Activated CD4-positive, alpha-beta T cell treated with anti-CD3 and anti-CD28 coated beads, Interleukin-2, amount 50 U/mL, for 4 hours (primary cell): ENCODE measurements at regions not wholly inside any gene's neighbourhood (a gene's known extent, or its start where the extent isn't known, plus 50 kb on each side); places are given as distances from the start of the nearest gene placed in this dataset.

Source experiments
- DNase-seq, 2 experiments: peaks; one replicate each; pipeline ENCODE4 v3.0.0-alpha.2; 2020

GRCh38 chr13:110773480-110773879 is 60.0 kb downstream of the ING1 start:
- DNase-seq, result no peak

DNA sequence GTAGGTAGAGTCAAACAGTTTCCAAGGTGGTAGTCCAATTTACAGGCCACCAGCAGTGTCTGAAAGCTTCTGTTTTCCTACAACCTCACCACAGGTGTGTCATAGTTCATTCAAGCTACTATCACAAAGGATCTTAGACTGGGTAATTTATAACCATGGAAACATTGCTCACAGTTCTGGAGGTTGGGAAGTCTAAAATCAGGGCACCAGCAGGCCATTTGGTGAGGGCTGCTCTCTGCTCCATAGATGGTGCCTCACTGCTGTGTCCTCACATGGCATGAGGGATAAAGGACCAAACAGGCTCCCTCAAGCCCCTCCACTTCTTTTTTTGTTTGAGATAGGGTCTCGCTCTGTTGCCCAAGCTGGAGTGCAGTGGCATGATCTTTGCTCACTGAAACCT is 60.6 kb downstream of the ING1 start:
- DNase-seq, result no peak

GRCh38 chr13:110774490-110774889 is 61.0 kb downstream of the ING1 start:
- no peak for DNase-seq

DNA sequence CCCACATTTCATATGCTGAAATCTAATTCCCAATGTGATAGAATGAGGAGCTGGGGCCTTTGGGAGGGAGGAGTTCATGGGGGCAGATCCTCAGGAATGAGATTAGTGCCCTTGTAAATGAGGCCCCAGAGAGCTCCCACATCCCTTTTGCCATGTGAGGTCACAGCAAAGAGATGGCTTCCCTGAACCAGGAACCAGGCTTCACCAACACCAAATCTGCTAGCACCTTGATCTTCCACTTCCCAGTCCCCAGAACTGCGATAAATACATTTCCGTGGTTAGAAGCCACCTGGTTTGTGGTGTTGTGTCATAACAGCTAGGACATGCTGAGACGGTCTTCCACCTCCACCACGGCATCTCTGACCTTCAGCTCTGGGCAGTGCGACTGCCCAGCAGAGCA is 62.1 kb downstream of the ING1 start:
- DNase-seq, result no peak

- no peak for DNase-seq
Measured at GRCh38 chr13:110777251-110777820, 63.8 kb downstream of the ING1 start.

DNA sequence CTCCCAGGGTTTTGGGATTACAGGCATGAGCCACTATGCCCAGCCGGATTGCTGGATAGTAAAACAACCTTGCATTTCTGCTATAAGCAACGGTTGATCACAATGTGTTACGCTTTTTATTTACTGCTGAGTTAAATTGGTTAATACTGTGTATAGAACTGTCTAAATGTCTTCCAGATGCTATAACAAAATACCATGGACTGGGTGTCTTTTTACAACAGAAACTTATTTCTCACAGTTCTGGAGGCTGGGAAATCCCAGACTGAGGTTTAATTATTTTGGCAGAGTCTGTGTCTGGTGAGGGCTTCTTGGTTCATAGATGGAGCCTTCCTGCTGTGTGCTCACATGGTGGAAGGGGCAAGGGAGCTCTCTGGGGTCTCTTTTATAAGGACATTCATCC is 65.5 kb downstream of the ING1 start:
- no peak for DNase-seq

GRCh38 chr13:110780422-110780821 is 66.9 kb downstream of the ING1 start:
- DNase-seq, result no peak

DNA sequence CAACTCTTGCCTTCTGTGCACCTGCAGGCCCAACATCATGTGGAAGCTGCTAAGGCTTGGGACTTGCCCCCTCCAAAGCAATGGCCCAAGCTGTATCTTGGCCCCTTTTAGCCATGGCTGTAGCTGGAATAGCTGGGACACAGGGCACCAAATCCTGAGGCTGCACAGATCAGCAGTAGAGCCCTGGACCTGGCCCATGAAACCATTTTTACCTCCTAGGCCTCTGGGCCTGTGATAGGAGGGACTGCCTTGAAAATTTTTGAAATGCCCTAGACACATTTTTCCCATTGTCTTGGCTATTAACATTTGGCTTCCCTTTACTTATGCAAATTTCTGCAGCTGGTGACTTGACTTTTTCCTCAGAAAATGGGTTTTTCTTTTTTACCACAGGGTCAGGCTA is 68.7 kb downstream of the ING1 start:
- DNase-seq, result no peak

DNA sequence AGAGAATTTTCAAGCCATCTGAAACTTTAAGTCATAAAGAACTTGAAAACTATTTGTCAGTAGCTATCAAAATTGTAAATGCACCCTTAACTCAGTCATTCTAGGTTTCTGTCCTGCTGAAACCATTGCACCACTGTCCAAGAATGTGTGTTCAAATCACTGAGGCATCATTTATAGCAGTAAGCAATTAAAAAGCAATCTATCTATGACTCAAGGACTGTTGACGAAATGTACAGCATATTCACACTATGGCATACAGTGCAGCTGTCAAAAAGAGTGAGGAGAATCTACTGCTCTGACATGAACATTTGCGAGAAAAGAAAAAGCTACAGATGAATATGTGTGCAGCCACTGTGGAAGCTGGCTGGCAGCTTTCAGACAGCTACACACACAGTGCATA is 71.2 kb downstream of the ING1 start:
- no peak for DNase-seq

DNA sequence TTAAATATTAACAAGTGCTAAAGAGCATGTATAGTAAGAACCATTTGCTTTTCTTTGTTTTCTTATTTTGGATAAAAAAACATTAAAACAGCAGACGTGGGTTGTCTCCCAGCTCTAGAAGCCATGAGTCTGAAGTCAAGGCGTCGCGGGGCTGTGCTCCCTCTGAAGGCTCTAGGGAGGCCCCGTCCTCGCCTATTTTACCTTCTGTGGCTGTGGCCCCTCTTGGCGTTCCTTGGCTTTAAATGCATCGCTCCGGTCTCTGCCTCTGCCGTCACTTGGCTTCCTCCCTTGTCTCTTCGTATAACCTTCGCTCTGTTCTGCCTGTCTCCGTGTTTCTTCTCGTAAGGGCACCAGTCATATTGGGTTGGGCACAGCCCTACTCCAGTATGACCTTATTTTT is 75.3 kb downstream of the ING1 start:
- DNase-seq, result no peak

DNA sequence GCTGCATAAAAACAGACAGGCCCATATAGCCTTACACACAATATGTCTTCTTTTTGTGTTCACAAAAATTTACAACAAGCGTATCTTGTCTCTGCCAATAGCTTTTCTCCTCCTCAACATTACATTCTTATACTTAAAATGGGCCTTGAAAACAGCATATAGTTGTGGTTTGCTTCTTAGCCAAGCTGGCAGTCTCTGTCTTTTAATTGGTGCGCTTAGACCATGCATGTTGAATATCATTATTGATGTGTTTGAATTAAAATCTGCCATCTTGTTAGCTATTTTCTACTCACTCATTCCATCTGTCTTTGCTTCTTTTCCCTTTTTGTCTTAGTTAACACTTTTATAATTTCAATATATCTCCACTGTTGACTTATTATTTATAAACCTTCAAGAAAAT is 76.4 kb downstream of the ING1 start:
- no peak for DNase-seq

DNA sequence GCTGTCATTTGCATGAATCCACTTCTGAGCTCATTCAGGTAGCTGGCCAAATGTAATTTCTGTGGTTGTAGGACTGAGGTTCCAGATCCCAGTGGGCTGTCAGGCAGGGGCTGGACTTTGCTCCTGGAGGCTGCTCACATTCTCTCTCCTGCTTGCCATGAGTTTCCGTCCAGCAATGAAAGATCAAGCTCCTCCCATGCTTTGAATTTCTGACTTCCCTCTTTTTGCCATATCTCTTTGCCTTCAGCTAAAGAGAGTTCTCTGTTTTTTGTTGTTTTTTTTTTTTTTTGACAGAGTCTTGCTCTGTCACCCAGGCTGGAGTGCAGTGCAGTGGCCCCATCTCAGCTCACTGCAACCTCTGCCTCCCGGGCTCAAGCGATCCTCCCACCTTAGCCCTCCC is 76.9 kb downstream of the ING1 start:
- DNase-seq, result no peak

GRCh38 chr13:110794209-110794608 is 80.7 kb downstream of the ING1 start:
- no peak for DNase-seq

DNA sequence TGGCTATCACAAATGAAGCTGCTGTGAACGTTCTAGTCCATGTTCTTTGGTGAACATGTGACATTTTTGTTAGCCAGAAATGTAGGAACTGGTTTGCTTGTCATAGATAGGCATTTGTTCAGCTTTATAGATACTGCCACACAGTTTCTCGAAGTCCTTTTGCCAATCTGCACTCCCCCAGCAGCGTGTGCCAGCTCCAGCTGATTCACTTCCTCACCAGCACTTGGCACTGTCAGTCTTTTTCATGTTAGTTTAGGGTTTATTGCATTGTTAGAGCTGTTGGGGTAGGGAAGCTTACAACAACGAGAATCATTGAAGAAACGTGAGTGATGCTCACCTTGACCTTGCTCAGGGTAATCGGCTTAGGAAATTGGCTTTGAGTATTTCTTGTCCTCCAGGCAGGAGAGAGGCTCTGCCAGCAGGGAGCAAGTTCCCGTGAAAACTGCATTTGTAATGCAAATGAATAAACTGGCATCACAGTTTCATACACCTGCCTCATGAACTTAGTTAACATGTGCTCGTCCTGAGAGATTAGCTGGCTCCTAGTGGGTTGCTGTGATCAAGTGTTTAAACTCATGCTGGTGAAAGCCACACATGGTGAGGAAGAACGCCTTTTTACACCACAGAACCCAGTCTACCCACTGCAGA is 83.9 kb downstream of the ING1 start:
- DNase-seq, result no peak

DNA sequence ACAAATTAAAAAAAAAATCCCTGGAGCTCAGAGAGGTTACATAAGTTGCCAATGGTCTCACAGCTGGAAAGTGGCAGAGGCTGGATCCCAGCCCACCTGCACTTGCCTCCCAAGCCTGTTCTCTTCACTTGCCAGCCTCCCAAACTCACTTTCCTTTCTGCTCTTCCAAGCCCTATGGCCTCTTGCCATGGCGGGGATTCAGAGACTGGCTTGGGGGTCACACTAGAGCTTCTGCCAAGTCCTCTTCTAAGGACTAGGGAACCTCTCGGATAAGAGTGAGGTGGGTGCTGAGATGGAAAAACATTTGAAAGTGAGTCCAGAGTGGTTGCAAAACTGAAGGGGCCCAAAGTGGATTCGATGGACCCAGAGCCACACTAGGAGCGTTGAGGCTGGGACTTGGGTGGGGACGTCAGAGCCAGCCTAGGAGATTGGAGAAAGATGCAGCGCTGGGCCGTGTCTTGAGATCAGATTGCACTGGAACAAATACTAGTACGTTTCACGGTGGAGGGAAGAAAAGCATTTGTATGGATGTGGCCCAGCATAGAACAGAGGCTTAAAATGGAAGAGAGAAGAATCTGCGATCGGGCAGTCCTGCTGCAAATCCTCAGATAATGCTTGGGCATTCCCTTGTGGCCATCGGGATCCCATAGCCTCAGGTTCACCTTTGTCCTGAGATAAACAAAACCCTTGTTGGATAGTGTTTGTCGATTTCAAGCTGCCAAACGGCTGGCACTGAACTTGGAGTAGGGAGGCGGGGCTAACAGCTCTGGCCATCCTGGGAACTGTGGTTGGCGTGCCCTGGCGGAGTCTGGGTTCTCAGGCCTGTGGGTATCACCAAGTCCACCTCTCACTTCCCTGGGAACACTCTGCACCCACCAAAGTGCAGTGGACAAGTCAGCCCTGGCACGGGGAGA is 84.8 kb downstream of the ING1 start:
- no peak for DNase-seq

DNA sequence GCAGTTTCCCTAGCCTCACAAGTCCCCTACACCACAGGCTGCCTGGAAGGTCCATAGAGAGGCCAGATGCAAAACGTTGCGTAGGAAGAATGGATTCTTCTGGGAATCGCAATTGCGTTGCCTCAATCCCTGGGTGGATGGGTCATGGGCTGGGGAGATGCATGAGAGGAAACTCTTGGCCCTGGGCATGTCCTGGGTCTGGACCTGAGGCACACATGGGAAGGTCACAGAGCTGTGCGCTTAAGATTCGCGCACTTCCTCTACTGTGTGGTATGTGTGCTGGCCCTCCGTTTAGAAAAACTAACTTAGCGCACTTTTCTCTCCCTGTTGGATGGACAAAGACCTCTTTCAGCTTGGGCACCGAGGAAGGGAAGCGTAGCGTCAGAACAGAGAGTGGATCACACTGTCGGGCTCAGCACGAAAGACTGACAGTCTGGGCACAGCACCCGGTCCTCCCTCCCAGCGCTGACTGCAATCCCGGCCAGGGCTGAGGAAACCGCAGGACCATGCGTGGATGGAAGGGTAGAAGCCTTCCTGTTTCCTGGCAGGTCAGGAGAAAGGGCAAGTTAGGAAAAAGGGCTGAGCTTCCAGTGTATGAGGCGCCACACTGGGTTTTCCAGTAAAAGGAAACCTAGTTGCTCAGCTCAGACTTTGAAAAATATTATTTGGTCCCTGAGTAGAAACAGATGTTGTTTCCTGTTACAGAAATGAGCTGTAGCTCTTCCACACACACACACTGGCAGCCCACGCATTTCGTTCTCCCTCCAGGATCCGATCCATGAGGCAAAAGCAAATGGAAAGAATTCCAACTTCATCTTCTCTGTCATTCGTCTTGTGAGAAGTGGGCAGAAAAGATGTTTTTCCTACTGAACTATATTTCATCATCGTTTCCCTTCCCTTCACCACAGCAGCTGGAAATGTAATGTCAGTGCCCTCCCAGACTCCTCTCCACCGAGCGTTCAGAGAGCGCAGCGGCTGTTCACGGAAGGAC is 86.0 kb downstream of the ING1 start:
- DNase-seq, result no peak

GRCh38 chr13:110801044-110801443 is 87.5 kb downstream of the ING1 start:
- DNase-seq, result no peak

DNA sequence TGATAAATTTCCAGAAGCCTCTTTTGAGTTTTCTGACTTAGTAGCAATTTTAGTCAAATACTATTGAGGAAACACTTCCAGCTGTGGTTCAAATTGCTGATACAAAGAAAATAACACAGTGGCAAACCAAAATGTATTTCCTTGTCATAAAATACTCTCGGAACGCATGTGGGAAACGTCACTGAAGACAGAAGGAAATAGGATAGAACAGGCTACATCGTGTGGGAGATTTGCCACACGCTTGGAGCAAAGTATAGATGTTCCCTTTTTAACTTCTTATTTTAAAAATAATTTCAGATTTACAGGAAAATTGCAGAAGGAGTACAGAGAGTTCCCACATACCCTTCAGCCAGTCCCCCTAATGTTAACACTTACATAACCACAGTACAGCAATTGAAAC is 88.8 kb downstream of the ING1 start:
- no peak for DNase-seq

GRCh38 chr13:110806636-110807035 is 93.1 kb downstream of the ING1 start:
- DNase-seq, result no peak

GRCh38 chr13:110807546-110807945 is 94.0 kb downstream of the ING1 start:
- no peak for DNase-seq

GRCh38 chr13:110808138-110808537 is 94.6 kb downstream of the ING1 start:
- no peak for DNase-seq

DNA sequence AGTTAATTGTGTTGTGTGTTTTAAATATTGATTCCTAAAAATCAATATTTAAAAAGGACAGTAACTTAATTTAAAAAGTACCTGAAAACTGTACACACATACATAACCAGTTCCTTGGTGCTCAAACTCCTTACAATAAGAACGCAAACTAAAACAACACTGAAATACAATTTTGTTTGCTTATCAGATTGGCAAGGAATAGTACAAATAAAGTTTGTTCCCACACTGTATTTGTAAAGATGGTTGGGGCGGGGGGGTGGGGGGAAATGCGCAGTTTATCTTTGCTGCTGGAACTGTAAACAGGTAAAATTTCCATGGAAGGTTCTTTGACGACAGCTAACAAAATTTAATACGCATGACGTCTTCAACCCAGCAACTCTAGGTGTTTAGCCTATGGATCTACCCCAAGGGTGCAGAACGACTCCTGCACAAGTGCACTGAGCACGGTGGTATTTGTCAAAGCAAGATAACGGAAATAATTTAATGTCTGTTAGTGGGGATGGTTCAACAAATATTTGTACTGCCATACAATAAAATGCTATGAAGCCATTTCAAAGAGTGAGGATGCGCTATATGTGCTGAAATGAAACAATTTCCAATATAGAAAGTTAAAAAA is 96.5 kb downstream of the ING1 start:
- DNase-seq, result no peak
